ENCODE measurements at regions not wholly inside any gene's neighbourhood (a gene's known extent, or its start where the extent isn't known, plus 50 kb on each side); places are given as distances from the start of the nearest gene placed in this dataset.

DNA sequence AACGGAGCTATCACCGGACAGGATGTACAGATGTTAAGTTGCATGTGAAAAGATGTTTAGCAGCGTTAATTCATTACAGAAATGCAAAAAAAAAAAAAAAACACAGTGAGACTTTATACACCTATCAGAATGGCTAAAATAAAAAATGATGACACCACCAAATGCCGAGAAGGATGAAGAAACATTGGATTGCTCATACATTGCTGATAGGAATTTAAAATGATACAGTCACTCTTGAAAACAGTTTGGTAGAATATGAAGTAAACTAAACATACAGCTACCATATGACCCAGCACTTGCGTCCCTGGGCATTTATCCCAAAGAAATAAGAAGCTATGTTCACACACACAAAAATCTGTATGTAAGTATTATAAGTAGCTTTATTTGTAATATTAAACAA lies 574.1 kb downstream of the SLC16A7 start:
- no peak for DNase-seq (ENCODE audit: low spot score)

GRCh38 chr12:60172266-60173211 lies 576.7 kb downstream of the SLC16A7 start:
- TF ChIP-seq EZH2phosphoT487 (IDR thresholded peaks at IDR 0.05; ENCODE audit: low read depth, severe bottlenecking, unreplicated experiment) (no peak), CTCF (IDR thresholded peaks at IDR 0.05; ENCODE audit: poor library complexity) (no peak), EZH2 (IDR thresholded peaks at IDR 0.05; ENCODE audit: borderline replicate concordance) (no peak)
- no peaks in the 10 kb centered on the region for H3K4me1 ChIP-seq (ENCODE audit: insufficient read depth)
- H3K79me2 ChIP-seq, result no peaks in the 10 kb centered on the region
- WGBS (ENCODE audit: low lambda C conversion rate, missing lambda C conversion rate), result 63% methylated on average over 8 of the region's 8 CpGs
- H3K4me3 ChIP-seq, result no peak overlapping the region
- no peak for DNase-seq (ENCODE audit: low spot score)
- H3K4me2 ChIP-seq, result no peak overlapping the region
- H3K27me3 ChIP-seq, result no peaks in the 10 kb centered on the region
- no peaks in the 10 kb centered on the region for H3K9me2 ChIP-seq (replicated peaks; ENCODE audit: insufficient read depth)
- no peaks in the 10 kb centered on the region for H3K36me3 ChIP-seq (replicated peaks; ENCODE audit: insufficient read depth, low read depth)
- H3K9me3 ChIP-seq (ENCODE audit: low read depth), result no peaks in the 10 kb centered on the region
- H2AFZ ChIP-seq, result no peak overlapping the region
- H3K27ac ChIP-seq, result no peak overlapping the region
- no peaks in the 10 kb centered on the region for H4K20me1 ChIP-seq (ENCODE audit: insufficient read depth, poor library complexity, severe bottlenecking)

More for the DNA sequence above, 574.1 kb downstream of the SLC16A7 start:
- H3K4me3 ChIP-seq, result no peak overlapping the region
- no peaks in the 10 kb centered on the region for H4K20me1 ChIP-seq (ENCODE audit: insufficient read depth, poor library complexity, severe bottlenecking)
- no peak overlapping the region for H3K4me2 ChIP-seq
- no peaks in the 10 kb centered on the region for H3K36me3 ChIP-seq (replicated peaks; ENCODE audit: insufficient read depth, low read depth)
- H2AFZ ChIP-seq, result no peak overlapping the region
- no peaks in the 10 kb centered on the region for H3K4me1 ChIP-seq (ENCODE audit: insufficient read depth)
- H3K79me2 ChIP-seq, result no peaks in the 10 kb centered on the region
- no peak for TF ChIP-seq CTCF (IDR thresholded peaks at IDR 0.05; ENCODE audit: poor library complexity)
- TF ChIP-seq EZH2phosphoT487 (IDR thresholded peaks at IDR 0.05; ENCODE audit: low read depth, severe bottlenecking, unreplicated experiment), result no peak
- no peak for TF ChIP-seq EZH2 (IDR thresholded peaks at IDR 0.05; ENCODE audit: borderline replicate concordance)
- 96% methylated on average over 5 of the region's 5 CpGs for WGBS (ENCODE audit: low lambda C conversion rate, missing lambda C conversion rate)
- no peak overlapping the region for H3K27ac ChIP-seq
- no peaks in the 10 kb centered on the region for H3K9me2 ChIP-seq (replicated peaks; ENCODE audit: insufficient read depth)
- no peaks in the 10 kb centered on the region for H3K27me3 ChIP-seq
- no peaks in the 10 kb centered on the region for H3K9me3 ChIP-seq (ENCODE audit: low read depth)

- Histone ChIP-seq H3K4me3 (no peak overlapping the region), H3K27ac (no peak overlapping the region), H3K9me2 (replicated peaks; ENCODE audit: insufficient read depth) (no peaks in the 10 kb centered on the region), H3K4me2 (no peak overlapping the region), H4K20me1 (ENCODE audit: insufficient read depth, poor library complexity, severe bottlenecking) (no peaks in the 10 kb centered on the region), H3K27me3 (no peaks in the 10 kb centered on the region), H3K9me3 (ENCODE audit: low read depth) (no peaks in the 10 kb centered on the region), H3K36me3 (replicated peaks; ENCODE audit: insufficient read depth, low read depth) (no peaks in the 10 kb centered on the region), H3K4me1 (ENCODE audit: insufficient read depth) (no peaks in the 10 kb centered on the region), H2AFZ (no peak overlapping the region), H3K79me2 (no peaks in the 10 kb centered on the region)
- DNase-seq (ENCODE audit: low spot score), result no peak
- WGBS (ENCODE audit: low lambda C conversion rate, missing lambda C conversion rate), result 90% methylated on average over 9 of the region's 9 CpGs
- no peak for TF ChIP-seq EZH2phosphoT487 (IDR thresholded peaks at IDR 0.05; ENCODE audit: low read depth, severe bottlenecking, unreplicated experiment)
- TF ChIP-seq EZH2 (IDR thresholded peaks at IDR 0.05; ENCODE audit: borderline replicate concordance), result no peak
- no peak for TF ChIP-seq CTCF (IDR thresholded peaks at IDR 0.05; ENCODE audit: poor library complexity)
These were observed 577.7 kb downstream of the SLC16A7 start for GRCh38 chr12:60173224-60174170.

Data from hepatocyte (in vitro differentiated cells).